Esophagus muscularis mucosa (tissue), 4 donors: ENCODE measurements at regions not wholly inside any gene's neighbourhood (a gene's known extent, or its start where the extent isn't known, plus 50 kb on each side); places are given as distances from the start of the nearest gene placed in this dataset.

ENCODE experiments used
- EP300 ChIP-seq: sonication (generic); formaldehyde crosslinking; IDR thresholded peaks from one replicate; pipeline ENCODE4 v1.6.1; 2017; ENCODE audit warnings: antibody characterized with exemption
- POLR2A ChIP-seq: fragments of 450-650 bp; IDR thresholded peaks from one replicate; pipeline ENCODE4 v1.6.1; 2017; ENCODE audit warnings: antibody characterized with exemption, moderate library complexity, mild to moderate bottlenecking, low read depth
- POLR2AphosphoS5 ChIP-seq, 2 donors: sonication (generic); formaldehyde crosslinking; IDR thresholded peaks; one replicate each; pipeline ENCODE4 v1.6.1; 2017; ENCODE audit warnings: antibody characterized with exemption in 2 of 2
- TF ChIP-seq, protein P1 (sequence below), 3 experiments: fragments of 200-600 bp in 2 of 3; fragments of 450-650 bp in 1 of 3; sonication (generic) in 2 of 3; IDR thresholded peaks; one replicate each; pipeline ENCODE4 v1.5.1; 2017 to 2019; ENCODE audit warnings: antibody characterized with exemption in 3 of 3, mild to moderate bottlenecking in 2 of 3, moderate library complexity in 1 of 3

DNA sequence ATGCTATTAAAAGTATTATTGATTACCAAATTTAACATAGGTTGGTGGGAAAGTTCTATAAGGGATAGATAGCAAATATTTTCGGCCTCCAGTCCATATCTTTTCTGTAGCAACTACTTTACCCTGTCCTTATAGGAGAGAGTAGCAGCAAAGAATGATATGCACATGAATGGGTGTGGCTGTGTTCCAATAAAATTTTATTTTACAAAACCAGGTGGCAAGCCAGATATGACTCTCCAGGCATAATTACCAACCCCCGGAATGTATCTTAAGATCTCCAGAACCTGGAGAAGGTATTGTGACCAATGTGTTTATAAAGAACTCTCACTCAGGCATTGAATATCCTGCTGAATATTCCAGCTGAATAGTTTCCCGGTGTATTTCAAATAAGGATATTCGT is 1461.2 kb downstream of the MAT2B start:
- TF ChIP-seq, protein P1, sequence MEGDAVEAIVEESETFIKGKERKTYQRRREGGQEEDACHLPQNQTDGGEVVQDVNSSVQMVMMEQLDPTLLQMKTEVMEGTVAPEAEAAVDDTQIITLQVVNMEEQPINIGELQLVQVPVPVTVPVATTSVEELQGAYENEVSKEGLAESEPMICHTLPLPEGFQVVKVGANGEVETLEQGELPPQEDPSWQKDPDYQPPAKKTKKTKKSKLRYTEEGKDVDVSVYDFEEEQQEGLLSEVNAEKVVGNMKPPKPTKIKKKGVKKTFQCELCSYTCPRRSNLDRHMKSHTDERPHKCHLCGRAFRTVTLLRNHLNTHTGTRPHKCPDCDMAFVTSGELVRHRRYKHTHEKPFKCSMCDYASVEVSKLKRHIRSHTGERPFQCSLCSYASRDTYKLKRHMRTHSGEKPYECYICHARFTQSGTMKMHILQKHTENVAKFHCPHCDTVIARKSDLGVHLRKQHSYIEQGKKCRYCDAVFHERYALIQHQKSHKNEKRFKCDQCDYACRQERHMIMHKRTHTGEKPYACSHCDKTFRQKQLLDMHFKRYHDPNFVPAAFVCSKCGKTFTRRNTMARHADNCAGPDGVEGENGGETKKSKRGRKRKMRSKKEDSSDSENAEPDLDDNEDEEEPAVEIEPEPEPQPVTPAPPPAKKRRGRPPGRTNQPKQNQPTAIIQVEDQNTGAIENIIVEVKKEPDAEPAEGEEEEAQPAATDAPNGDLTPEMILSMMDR (IDR thresholded peaks at IDR 0.05) = no peak
- TF ChIP-seq POLR2A (no peak), POLR2AphosphoS5 (IDR thresholded peaks at IDR 0.05) (no peak), EP300 (no peak)
